SK-N-SH treated with all-trans-retinoic acid at 6 μM for 48 hours (cell line): ENCODE measurements at regions not wholly inside any gene's neighbourhood (a gene's known extent, or its start where the extent isn't known, plus 50 kb on each side); places are given as distances from the start of the nearest gene placed in this dataset.

Source experiments
- RARB ChIP-seq: fragments of 250-450 bp; sonication (Bioruptor Pico); IDR thresholded peaks from 2 replicates; pipeline ENCODE4 v1.8.0; 2021; ENCODE audit warnings: mild to moderate bottlenecking, moderate library complexity
- ZFP3 ChIP-seq: fragments of 250-450 bp; sonication (Bioruptor Pico); IDR thresholded peaks from 2 replicates; pipeline ENCODE4 v1.5.0; 2020; ENCODE audit warnings: mild to moderate bottlenecking, moderate library complexity
- TF ChIP-seq, protein P1 (sequence below): fragments of 250-450 bp; sonication (Bioruptor Pico); IDR thresholded peaks from 2 replicates; pipeline ENCODE4 v1.5.1; 2020; ENCODE audit warnings: low read depth, mild to moderate bottlenecking, moderate library complexity
- TF ChIP-seq, protein P2 (sequence below): fragments of 250-450 bp; sonication (Bioruptor Pico); IDR thresholded peaks from 2 replicates; pipeline ENCODE4 v1.8.0; 2020; ENCODE audit warnings: mild to moderate bottlenecking, moderate library complexity, borderline replicate concordance

DNA sequence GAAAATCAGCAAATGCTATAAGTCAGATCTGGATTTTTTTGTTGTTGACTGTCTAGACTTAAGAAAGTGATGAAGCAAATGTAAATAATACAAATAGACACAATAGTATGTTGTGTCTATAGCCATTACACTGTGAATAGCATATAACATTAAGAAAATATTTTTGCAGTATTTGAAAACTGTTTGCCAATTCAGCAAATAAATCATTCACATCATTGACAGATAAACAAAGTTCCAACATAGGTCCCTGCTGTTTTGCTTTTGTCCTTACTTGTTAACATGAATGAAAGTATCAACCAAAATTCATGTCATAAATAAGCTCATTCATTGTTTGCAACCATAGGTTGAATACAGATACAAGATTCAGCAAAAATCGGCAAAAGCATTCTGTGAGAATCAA is 200.5 kb downstream of the KIF20B start:
- TF ChIP-seq, protein P1, sequence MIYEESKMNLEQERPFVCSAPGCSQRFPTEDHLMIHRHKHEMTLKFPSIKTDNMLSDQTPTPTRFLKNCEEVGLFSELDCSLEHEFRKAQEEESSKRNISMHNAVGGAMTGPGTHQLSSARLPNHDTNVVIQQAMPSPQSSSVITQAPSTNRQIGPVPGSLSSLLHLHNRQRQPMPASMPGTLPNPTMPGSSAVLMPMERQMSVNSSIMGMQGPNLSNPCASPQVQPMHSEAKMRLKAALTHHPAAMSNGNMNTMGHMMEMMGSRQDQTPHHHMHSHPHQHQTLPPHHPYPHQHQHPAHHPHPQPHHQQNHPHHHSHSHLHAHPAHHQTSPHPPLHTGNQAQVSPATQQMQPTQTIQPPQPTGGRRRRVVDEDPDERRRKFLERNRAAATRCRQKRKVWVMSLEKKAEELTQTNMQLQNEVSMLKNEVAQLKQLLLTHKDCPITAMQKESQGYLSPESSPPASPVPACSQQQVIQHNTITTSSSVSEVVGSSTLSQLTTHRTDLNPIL (CRISPR knock-in tag): no peak
- TF ChIP-seq, protein P2, sequence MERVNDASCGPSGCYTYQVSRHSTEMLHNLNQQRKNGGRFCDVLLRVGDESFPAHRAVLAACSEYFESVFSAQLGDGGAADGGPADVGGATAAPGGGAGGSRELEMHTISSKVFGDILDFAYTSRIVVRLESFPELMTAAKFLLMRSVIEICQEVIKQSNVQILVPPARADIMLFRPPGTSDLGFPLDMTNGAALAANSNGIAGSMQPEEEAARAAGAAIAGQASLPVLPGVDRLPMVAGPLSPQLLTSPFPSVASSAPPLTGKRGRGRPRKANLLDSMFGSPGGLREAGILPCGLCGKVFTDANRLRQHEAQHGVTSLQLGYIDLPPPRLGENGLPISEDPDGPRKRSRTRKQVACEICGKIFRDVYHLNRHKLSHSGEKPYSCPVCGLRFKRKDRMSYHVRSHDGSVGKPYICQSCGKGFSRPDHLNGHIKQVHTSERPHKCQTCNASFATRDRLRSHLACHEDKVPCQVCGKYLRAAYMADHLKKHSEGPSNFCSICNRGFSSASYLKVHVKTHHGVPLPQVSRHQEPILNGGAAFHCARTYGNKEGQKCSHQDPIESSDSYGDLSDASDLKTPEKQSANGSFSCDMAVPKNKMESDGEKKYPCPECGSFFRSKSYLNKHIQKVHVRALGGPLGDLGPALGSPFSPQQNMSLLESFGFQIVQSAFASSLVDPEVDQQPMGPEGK (CRISPR knock-in tag): no peak
- TF ChIP-seq RARB (CRISPR knock-in tag) (no peak), ZFP3 (CRISPR knock-in tag) (no peak)
